ENCODE measurements at regions not wholly inside any gene's neighbourhood (a gene's known extent, or its start where the extent isn't known, plus 50 kb on each side); places are given as distances from the start of the nearest gene placed in this dataset.

- intact Hi-C loops (cut with micrococcal nuclease), result no loop called here
- Mint-ChIP-seq H3K9me3 (ENCODE audit: unreplicated experiment) (no peaks in the 10 kb centered on the region), H3K36me3 (ENCODE audit: insufficient read depth, unreplicated experiment) (no peaks in the 10 kb centered on the region), H3K27ac (ENCODE audit: low read depth, unreplicated experiment) (no peak overlapping the region), H3K4me3 (ENCODE audit: unreplicated experiment) (no peak overlapping the region), H3K4me1 (ENCODE audit: insufficient read depth, unreplicated experiment) (no peaks in the 10 kb centered on the region), H3K27me3 (ENCODE audit: insufficient read depth, unreplicated experiment) (no peaks in the 10 kb centered on the region)
- no peak for DNase-seq (ENCODE audit: unreplicated experiment)
- TF ChIP-seq CTCF (IDR thresholded peaks at IDR 0.05; ENCODE audit: unreplicated experiment), result no peak
- POLR2A ChIA-PET, result no interaction called here
- no TSS peak for BruUV-seq (replicated peaks)
- CTCF ChIA-PET, result interaction anchor here (0.6 kb wide), 1 partner anchor 1401 kb away, joined by 3 read pairs; no protein-coding TSS in a partner anchor
These were observed 662.3 kb upstream of the SEMA6A start for GRCh38 chr5:117236941-117237340.

- no peak for TF ChIP-seq CTCF (IDR thresholded peaks at IDR 0.05; ENCODE audit: unreplicated experiment)
- CTCF ChIA-PET, result interaction anchor here (0.6 to 1.5 kb wide), 4 partner anchors 11 to 679 kb away, joined by 3 to 5 read pairs (median 3); no protein-coding TSS in a partner anchor
- Mint-ChIP-seq H3K9me3 (ENCODE audit: unreplicated experiment) (no peaks in the 10 kb centered on the region), H3K27me3 (ENCODE audit: insufficient read depth, unreplicated experiment) (no peaks in the 10 kb centered on the region), H3K4me3 (ENCODE audit: unreplicated experiment) (no peak overlapping the region), H3K36me3 (ENCODE audit: insufficient read depth, unreplicated experiment) (no peaks in the 10 kb centered on the region), H3K4me1 (ENCODE audit: insufficient read depth, unreplicated experiment) (no peaks in the 10 kb centered on the region), H3K27ac (ENCODE audit: low read depth, unreplicated experiment) (no peak overlapping the region)
- no TSS peak for BruUV-seq (replicated peaks)
- intact Hi-C loops (cut with micrococcal nuclease), result no loop called here
- POLR2A ChIA-PET, result no interaction called here
- no peak for DNase-seq (ENCODE audit: unreplicated experiment)
These were observed 661.2 kb upstream of the SEMA6A start for GRCh38 chr5:117235786-117236185.

GRCh38 chr5:117230375-117230774 lies 655.8 kb upstream of the SEMA6A start:
- no peak overlapping the region for H3K4me3 Mint-ChIP-seq (ENCODE audit: unreplicated experiment)
- BruUV-seq (replicated peaks), result no TSS peak
- no peak for TF ChIP-seq CTCF (IDR thresholded peaks at IDR 0.05; ENCODE audit: unreplicated experiment)
- H3K27me3 Mint-ChIP-seq (ENCODE audit: insufficient read depth, unreplicated experiment), result no peaks in the 10 kb centered on the region
- ChIA-PET POLR2A (no interaction called here), CTCF (interaction anchor here (1.1 kb wide), 1 partner anchor 23 kb away, joined by 3 read pairs; no protein-coding TSS in a partner anchor)
- intact Hi-C loops (cut with micrococcal nuclease), result no loop called here
- H3K27ac Mint-ChIP-seq (ENCODE audit: low read depth, unreplicated experiment), result no peak overlapping the region
- H3K36me3 Mint-ChIP-seq (ENCODE audit: insufficient read depth, unreplicated experiment), result no peaks in the 10 kb centered on the region
- DNase-seq (ENCODE audit: unreplicated experiment), result no peak
- H3K4me1 Mint-ChIP-seq (ENCODE audit: insufficient read depth, unreplicated experiment), result no peaks in the 10 kb centered on the region
- no peaks in the 10 kb centered on the region for H3K9me3 Mint-ChIP-seq (ENCODE audit: unreplicated experiment)

DNA sequence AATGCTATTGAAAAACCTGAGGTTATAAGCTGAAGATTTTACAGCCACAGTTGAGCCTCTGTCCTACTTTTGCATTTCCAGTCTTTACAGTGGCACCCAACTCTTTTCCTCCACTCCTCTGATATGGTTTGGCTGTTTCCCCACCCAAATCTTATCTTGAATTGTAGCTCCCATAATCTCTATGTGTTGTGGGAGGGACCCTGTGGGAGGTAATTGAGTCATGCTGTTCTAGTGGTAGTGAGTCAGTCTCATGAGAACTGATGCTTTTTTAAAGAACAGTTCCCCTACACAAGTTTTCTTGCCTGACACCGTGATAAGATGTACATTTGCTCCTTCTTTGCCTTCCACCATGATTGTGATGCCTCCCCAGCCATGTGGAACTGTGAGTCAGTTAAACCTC lies 646.1 kb upstream of the SEMA6A start:
- POLR2A ChIA-PET, result no interaction called here
- no peaks in the 10 kb centered on the region for H3K27me3 Mint-ChIP-seq (ENCODE audit: insufficient read depth, unreplicated experiment)
- DNase-seq (ENCODE audit: unreplicated experiment), result peak; percentile 20

More for the DNA sequence above, 646.1 kb upstream of the SEMA6A start:
- Mint-ChIP-seq H3K9me3 (ENCODE audit: unreplicated experiment) (no peaks in the 10 kb centered on the region), H3K4me1 (ENCODE audit: insufficient read depth, unreplicated experiment) (peaks cover 7% of the 10 kb centered on the region), H3K27ac (ENCODE audit: low read depth, unreplicated experiment) (no peak overlapping the region), H3K36me3 (ENCODE audit: insufficient read depth, unreplicated experiment) (no peaks in the 10 kb centered on the region), H3K4me3 (ENCODE audit: unreplicated experiment) (no peak overlapping the region)
- BruUV-seq (replicated peaks), result no TSS peak
- CTCF ChIA-PET, result no interaction called here
- TF ChIP-seq CTCF (IDR thresholded peaks at IDR 0.05; ENCODE audit: unreplicated experiment), result no peak
- intact Hi-C loops (cut with micrococcal nuclease), result no loop called here
